ENCODE measurements at regions not wholly inside any gene's neighbourhood (a gene's known extent, or its start where the extent isn't known, plus 50 kb on each side); places are given as distances from the start of the nearest gene placed in this dataset.
"Not testable (repeated sequence)": the region's sequence is repeated elsewhere in the genome, so short reads cannot be mapped to it uniquely, and the experiment has no call there.

DNA sequence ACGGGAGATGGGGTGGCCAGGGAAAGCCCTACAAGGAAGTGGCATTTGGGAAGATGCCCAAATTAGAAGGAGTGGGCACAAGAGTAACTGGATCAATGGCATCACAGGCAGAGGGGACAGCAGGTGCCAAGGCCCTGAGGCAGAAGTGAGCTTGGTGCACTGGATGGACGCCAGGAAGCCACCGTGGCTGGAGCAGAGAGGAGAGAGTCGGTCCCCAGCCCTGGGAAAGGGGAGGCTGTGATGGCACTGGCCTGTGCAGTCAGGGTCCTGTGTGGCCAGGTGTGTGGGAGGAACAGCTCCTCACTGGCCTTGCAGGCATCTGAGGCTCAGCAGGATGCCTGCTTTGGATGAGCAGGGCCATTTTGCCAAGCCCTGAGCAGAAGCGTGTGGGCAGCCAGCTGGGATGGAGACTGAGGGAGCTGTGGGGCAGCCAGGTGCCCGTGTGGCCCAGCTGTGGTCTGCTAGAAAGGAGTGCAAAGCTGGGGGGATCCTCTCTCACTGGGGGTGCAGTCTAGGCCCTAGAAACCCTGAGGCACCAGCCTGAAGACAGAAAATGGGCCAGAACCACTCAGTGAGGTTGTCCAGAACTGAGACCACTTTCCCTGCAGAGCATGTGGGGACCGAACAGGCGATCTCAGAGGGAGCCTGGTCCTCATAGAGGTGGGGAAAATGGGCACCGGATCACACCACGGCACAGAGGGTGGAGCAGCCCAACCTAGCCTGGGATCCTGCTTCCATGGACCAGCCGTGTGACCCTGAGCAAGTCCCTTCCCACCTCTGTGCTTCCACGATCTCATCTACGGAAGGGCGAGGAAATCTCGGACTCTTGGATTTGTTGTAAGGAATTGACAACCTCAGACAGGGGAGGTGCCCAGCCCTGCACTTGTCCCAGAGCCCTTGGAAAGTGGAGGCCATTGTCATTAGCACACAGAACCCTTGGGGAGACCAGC is 78.6 kb upstream of the RTL6 start:
- no peak for DNase-seq (ENCODE audit: low spot score)

GRCh38 chr22:44575381-44576268 is 77.6 kb upstream of the RTL6 start:
- DNase-seq (ENCODE audit: low spot score): no peak

GRCh38 chr22:44574640-44575380 is 76.8 kb upstream of the RTL6 start:
- no peak for DNase-seq (ENCODE audit: low spot score)

GRCh38 chr22:44574057-44574639 is 76.1 kb upstream of the RTL6 start:
- DNase-seq (ENCODE audit: low spot score): peak; percentile 87

DNA sequence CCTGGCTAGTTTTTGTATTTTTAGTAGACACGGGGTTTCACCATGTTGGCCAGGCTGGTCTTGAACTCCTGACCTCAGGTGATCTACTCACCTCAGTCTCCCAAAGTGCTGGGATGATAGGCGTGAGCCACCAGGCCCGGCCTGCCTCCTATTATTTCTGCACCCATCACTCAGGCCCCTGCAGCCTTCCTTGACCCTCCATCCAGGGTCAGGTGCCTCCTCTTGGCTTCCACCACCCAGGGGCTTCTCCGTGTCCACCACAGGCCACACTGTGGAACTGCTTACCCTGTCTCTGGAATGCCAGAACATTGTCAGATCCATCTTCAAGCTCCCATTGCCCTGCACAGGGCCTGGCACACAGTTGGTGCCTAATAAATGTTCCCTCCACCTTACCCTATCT is 75.4 kb upstream of the RTL6 start:
- DNase-seq (ENCODE audit: low spot score): no peak

GRCh38 chr22:44572414-44573207 is 74.6 kb upstream of the RTL6 start:
- no peak for DNase-seq (ENCODE audit: low spot score)

DNA sequence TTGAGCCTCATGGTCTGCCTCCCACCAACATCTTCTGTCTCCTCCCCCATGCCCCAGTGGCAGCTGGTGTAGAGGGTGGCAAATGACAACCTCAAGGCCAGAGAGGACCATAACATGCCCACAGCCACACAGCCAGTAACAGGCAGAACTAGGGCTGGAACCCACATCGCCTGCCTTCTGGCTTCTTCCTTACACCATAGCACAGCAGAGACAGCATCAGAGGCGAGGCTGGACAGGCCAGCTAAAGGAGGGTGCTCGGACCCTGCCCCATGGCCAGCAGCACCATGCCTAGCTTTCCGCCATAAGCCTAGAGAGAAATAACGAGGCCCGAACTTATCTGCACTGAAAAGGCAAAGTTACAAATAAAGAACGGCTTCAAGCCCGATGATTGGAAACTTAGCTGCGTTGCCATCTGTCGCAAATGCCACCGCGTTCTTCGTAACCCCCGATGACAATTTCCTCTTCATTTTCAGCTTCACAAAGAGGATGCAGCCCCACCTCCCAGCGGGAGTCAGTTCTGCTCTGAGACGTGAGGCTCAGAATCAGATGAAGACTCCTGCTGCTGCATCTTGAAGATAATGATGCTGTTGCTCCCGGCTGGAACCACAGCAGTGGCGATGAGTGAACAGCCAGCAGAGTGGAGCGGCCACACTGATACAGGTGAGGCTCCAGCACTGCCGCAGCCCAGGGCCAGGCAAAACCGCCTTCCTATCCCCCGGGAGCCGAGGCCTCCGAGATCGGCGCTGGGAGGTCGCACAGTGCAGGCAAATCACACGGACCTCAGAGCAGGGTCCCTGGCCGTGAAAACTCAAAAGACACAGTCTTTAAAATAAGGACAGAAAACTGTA is 73.8 kb upstream of the RTL6 start:
- DNase-seq (ENCODE audit: low spot score): no peak

DNA sequence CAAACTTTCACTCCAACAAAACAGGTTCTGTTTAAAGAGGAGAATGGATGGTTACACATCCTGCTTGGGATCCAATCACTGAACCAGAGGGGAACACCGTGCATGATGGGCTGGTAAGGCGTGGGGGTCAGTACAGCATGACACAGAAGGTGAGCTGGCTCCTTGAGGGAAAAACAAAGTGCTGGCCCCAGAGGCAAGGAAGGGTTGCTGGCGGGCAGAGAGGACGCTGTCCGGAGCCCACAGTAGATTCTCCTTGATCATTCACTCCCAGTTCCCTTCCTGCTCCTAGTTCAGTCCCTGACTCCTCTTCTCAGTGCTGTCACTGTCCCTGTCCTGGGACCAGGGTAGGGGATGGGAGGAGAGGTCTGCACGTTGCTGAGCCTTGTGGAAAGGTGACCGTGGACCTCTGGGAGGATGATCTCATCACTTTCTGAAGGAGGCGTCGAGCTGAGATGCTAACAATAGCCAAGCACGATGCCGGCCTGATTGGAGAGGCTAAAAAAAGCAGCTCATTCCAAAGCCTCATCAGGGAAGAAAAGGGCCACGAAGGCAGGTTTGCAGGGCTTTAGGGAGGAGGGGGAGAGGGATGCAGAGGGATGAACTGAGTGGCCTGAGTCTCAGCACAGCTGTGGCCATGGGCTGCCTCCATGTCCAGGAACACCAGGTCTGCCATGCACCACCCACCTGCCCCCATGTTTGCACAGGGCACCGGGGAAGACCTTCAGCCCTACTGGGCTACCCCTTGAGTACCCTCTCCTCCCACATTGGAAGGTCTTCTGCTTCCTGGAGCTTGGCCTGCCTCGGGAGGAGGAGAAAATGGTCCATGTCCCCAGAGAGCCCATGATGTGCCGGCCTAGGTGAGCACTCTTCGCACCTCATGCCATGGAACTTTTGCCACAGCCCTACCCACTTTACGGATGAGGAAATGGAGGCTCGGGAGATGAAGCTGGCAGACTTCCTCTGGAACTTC is 72.7 kb upstream of the RTL6 start:
- DNase-seq (ENCODE audit: low spot score): no peak

GRCh38 chr22:44569561-44569991 is 71.5 kb upstream of the RTL6 start:
- no peak for DNase-seq (ENCODE audit: low spot score)

- DNase-seq (ENCODE audit: low spot score): peak; percentile 57
Measured at GRCh38 chr22:44567846-44568493, 69.9 kb upstream of the RTL6 start.

GRCh38 chr22:44567378-44567841 is 69.4 kb upstream of the RTL6 start:
- DNase-seq (ENCODE audit: low spot score): not testable (repeated sequence)

- DNase-seq (ENCODE audit: low spot score): no peak
Measured at GRCh38 chr22:44566911-44567310, 68.9 kb upstream of the RTL6 start.

- DNase-seq (ENCODE audit: low spot score): not testable (repeated sequence)
Measured at GRCh38 chr22:44562651-44563050, 64.6 kb upstream of the RTL6 start.

GRCh38 chr22:44561139-44561840 is 63.3 kb upstream of the RTL6 start:
- DNase-seq (ENCODE audit: low spot score): no peak

GRCh38 chr22:44558671-44559070 is 60.6 kb upstream of the RTL6 start:
- peak; percentile 58 for DNase-seq (ENCODE audit: low spot score)

GRCh38 chr22:44557872-44558271 is 59.8 kb upstream of the RTL6 start:
- not testable (repeated sequence) for DNase-seq (ENCODE audit: low spot score)

- no peak for DNase-seq (ENCODE audit: low spot score)
Measured at GRCh38 chr22:44557064-44557748, 59.2 kb upstream of the RTL6 start.

All from H4 (cell line).